H9 (cell line): ENCODE measurements at regions not wholly inside any gene's neighbourhood (a gene's known extent, or its start where the extent isn't known, plus 50 kb on each side); places are given as distances from the start of the nearest gene placed in this dataset.

Source experiments
- DNase-seq: peaks from one replicate; pipeline ENCODE4 v3.0.0-alpha.2; 2017
- H2AFZ ChIP-seq: one replicate; pipeline ENCODE4 v1.6.1; 2013; ENCODE audit warnings: mild to moderate bottlenecking, low read length, control low read depth, moderate library complexity
- H2AK5ac ChIP-seq: 2 replicates; pipeline ENCODE4 v1.6.1; 2013; ENCODE audit warnings: low read length, control low read depth, mixed read lengths; ENCODE audit not compliant: insufficient read length
- H2BK120ac ChIP-seq: one replicate; pipeline ENCODE4 v1.6.1; 2013; ENCODE audit warnings: low read depth, mild to moderate bottlenecking, low read length, control low read depth, inconsistent platforms; ENCODE audit not compliant: poor library complexity, severe bottlenecking
- H2BK12ac ChIP-seq: 2 replicates; pipeline ENCODE4 v1.6.1; 2013; ENCODE audit warnings: low read length, control low read depth, mixed read lengths, low read depth; ENCODE audit not compliant: insufficient read length
- H2BK15ac ChIP-seq: 2 replicates; pipeline ENCODE4 v1.6.1; 2013; ENCODE audit warnings: low read depth, low read length, control low read depth
- H2BK20ac ChIP-seq: one replicate; pipeline ENCODE4 v1.6.1; 2013; ENCODE audit warnings: low read depth, mild to moderate bottlenecking, low read length, control low read depth, inconsistent platforms; ENCODE audit not compliant: poor library complexity, severe bottlenecking
- H2BK5ac ChIP-seq: 2 replicates; pipeline ENCODE4 v1.6.1; 2013; ENCODE audit warnings: low read length, control low read depth, mixed read lengths; ENCODE audit not compliant: insufficient read length
- H3K14ac ChIP-seq: 2 replicates; pipeline ENCODE4 v1.6.1; 2013; ENCODE audit warnings: low read length, control low read depth; ENCODE audit not compliant: insufficient read depth
- H3K18ac ChIP-seq: 2 replicates; pipeline ENCODE4 v1.6.1; 2013; ENCODE audit warnings: low read depth, mild to moderate bottlenecking, mixed read lengths, low read length, control low read depth; ENCODE audit not compliant: insufficient read length
- H3K23ac ChIP-seq: 2 replicates; pipeline ENCODE4 v1.6.1; 2013; ENCODE audit warnings: low read length, control low read depth, mixed read lengths, low read depth; ENCODE audit not compliant: insufficient read length
- H3K23me2 ChIP-seq: 2 replicates; pipeline ENCODE4 v1.6.1; 2013; ENCODE audit warnings: low read depth, mild to moderate bottlenecking, mixed read lengths, low read length, control low read depth; ENCODE audit not compliant: insufficient read length, poor library complexity, severe bottlenecking
- H3K27ac ChIP-seq: 2 replicates; pipeline ENCODE4 v1.5.1; 2013; ENCODE audit warnings: low read length, control low read depth, mixed read lengths, low read depth; ENCODE audit not compliant: insufficient read length
- H3K27me3 ChIP-seq: 2 replicates; pipeline ENCODE4 v1.6.1; 2013; ENCODE audit warnings: low read length, control low read depth, inconsistent platforms; ENCODE audit not compliant: insufficient read depth
- H3K4ac ChIP-seq: 2 replicates; pipeline ENCODE4 v1.6.1; 2013; ENCODE audit warnings: low read depth, mild to moderate bottlenecking, control low read depth, inconsistent platforms, low read length, moderate library complexity
- H3K4me1 ChIP-seq: 2 replicates; pipeline ENCODE4 v1.6.1; 2013; ENCODE audit warnings: low read length, control low read depth, inconsistent platforms; ENCODE audit not compliant: insufficient read depth
- H3K4me2 ChIP-seq: 2 replicates; pipeline ENCODE4 v1.6.1; 2013; ENCODE audit warnings: low read length, control low read depth, mixed read lengths; ENCODE audit not compliant: insufficient read length, insufficient read depth
- H3K56ac ChIP-seq: 2 replicates; pipeline ENCODE4 v1.6.1; 2013; ENCODE audit warnings: low read depth, mild to moderate bottlenecking, mixed read lengths, low read length, control low read depth; ENCODE audit not compliant: insufficient read length
- H3K79me1 ChIP-seq: 2 replicates; pipeline ENCODE4 v1.6.1; 2013; ENCODE audit warnings: low read depth, mild to moderate bottlenecking, moderate library complexity, low read length, control low read depth, inconsistent platforms; ENCODE audit not compliant: insufficient read depth, poor library complexity, severe bottlenecking
- H3K79me2 ChIP-seq: 2 replicates; pipeline ENCODE4 v1.6.1; 2013; ENCODE audit warnings: low read length, control low read depth, inconsistent platforms; ENCODE audit not compliant: insufficient read depth
- H3K9ac ChIP-seq: 2 replicates; pipeline ENCODE4 v1.6.1; 2013; ENCODE audit warnings: low read length, control low read depth, mixed read lengths; ENCODE audit not compliant: insufficient read length; ENCODE audit errors: extremely low read depth
- H3K9me3 ChIP-seq: one replicate; pipeline ENCODE4 v1.6.1; 2013; ENCODE audit warnings: low read depth, low read length, inconsistent platforms; ENCODE audit not compliant: control insufficient read depth
- H3T11ph ChIP-seq: one replicate; pipeline ENCODE4 v1.6.1; 2013; ENCODE audit warnings: mild to moderate bottlenecking, low read length, control low read depth, inconsistent platforms
- H4K20me1 ChIP-seq: one replicate; pipeline ENCODE4 v1.6.1; 2013; ENCODE audit not compliant: control insufficient read depth, insufficient read length, insufficient read depth
- H4K5ac ChIP-seq: 2 replicates; pipeline ENCODE4 v1.6.1; 2013; ENCODE audit warnings: low read depth, mild to moderate bottlenecking, mixed read lengths, low read length, control low read depth; ENCODE audit not compliant: insufficient read length
- H4K8ac ChIP-seq: replicated peaks from 2 replicates; pipeline ENCODE4 v1.6.1; 2013; ENCODE audit warnings: low read length, control low read depth, mixed read lengths, low read depth; ENCODE audit not compliant: insufficient read length
- H4K91ac ChIP-seq: 2 replicates; pipeline ENCODE4 v1.6.1; 2013; ENCODE audit warnings: low read depth, mild to moderate bottlenecking, moderate library complexity, mixed read lengths, low read length, control low read depth; ENCODE audit not compliant: insufficient read length
- H3K27ac Mint-ChIP-seq, 3 experiments: 2 replicates in 2 of 3; 3 replicates in 1 of 3; pipeline ENCODE4 v1.8.0; 2020 to 2021; ENCODE audit warnings: mixed read lengths in 3 of 3, mild to moderate bottlenecking in 1 of 3, moderate library complexity in 1 of 3
- H3K27me3 Mint-ChIP-seq: 2 replicates; pipeline ENCODE4 v1.8.0; 2021; ENCODE audit warnings: low read depth, mild to moderate bottlenecking, moderate library complexity, mixed read lengths
- H3K36me3 Mint-ChIP-seq, 3 experiments: 2 replicates in 2 of 3; 3 replicates in 1 of 3; pipeline ENCODE4 v1.8.0; 2020 to 2021; ENCODE audit warnings: low read depth in 3 of 3, mixed read lengths in 3 of 3; ENCODE audit not compliant: insufficient read depth in 1 of 3
- H3K4me1 Mint-ChIP-seq, 2 experiments: 2 replicates each; pipeline ENCODE4 v1.8.0; 2020; ENCODE audit warnings: mixed read lengths in 2 of 2
- H3K4me3 Mint-ChIP-seq, 2 experiments: 2 replicates in 1 of 2; 3 replicates in 1 of 2; pipeline ENCODE4 v1.8.0; 2020 to 2021; ENCODE audit warnings: mild to moderate bottlenecking in 2 of 2, mixed read lengths in 2 of 2, moderate library complexity in 1 of 2
- H3K9me3 Mint-ChIP-seq, 2 experiments: 2 replicates in 1 of 2; 3 replicates in 1 of 2; pipeline ENCODE4 v1.8.0; 2020; ENCODE audit warnings: mild to moderate bottlenecking in 2 of 2, mixed read lengths in 2 of 2, moderate library complexity in 1 of 2
- WGBS: extraction: QIAGEN DNeasy Blood & Tissue Kit; methylation state at CpG from one replicate; pipeline ENCODE4 v1.1.7; 2013; ENCODE audit warnings: missing lambda C conversion rate, low lambda C conversion rate, mixed read lengths; ENCODE audit not compliant: insufficient read length; ENCODE audit errors: extremely low coverage; 5-methylcytosine and 5-hydroxymethylcytosine counted together
- TF ChIP-seq, protein P1 (sequence below): fragments of 200-600 bp; sonication (generic); conservative IDR thresholded peaks from 3 replicates; pipeline ENCODE4 v1.8.0; 2021; ENCODE audit warnings: antibody characterized with exemption, mild to moderate bottlenecking

- H3K4me1 Mint-ChIP-seq = peaks cover 0 to 2% of the 10 kb centered on the region in 2 experiments; a peak in 1 of 4 replicates
- Histone ChIP-seq H3K9ac (no peak overlapping the region), H2AK5ac (no peak overlapping the region), H4K5ac (no peak overlapping the region), H4K91ac (no peak overlapping the region), H3K9me3 (no peaks in the 10 kb centered on the region), H3K23ac (no peak overlapping the region), H2AFZ (no peak overlapping the region), H3K27me3 (no peaks in the 10 kb centered on the region), H2BK15ac (no peak overlapping the region), H2BK20ac (no peak overlapping the region), H3K4me2 (no peak overlapping the region), H2BK5ac (no peak overlapping the region), H3K56ac (no peak overlapping the region), H3K23me2 (no peaks in the 10 kb centered on the region), H2BK12ac (no peak overlapping the region), H3T11ph (no peak overlapping the region), H3K4me1 (no peaks in the 10 kb centered on the region), H4K8ac (no peak overlapping the region), H3K14ac (no peak overlapping the region), H3K18ac (no peak overlapping the region), H4K20me1 (no peaks in the 10 kb centered on the region), H3K79me1 (no peaks in the 10 kb centered on the region), H3K79me2 (no peaks in the 10 kb centered on the region), H3K4ac (no peak overlapping the region), H3K27ac (no peak overlapping the region), H2BK120ac (no peak overlapping the region)
- no peak overlapping the region for H3K27ac Mint-ChIP-seq
- DNase-seq = no peak
- H3K36me3 Mint-ChIP-seq = no peaks in the 10 kb centered on the region
- no CpG with 5 or more reads among the region's 3 CpGs for WGBS
- H3K4me3 Mint-ChIP-seq = no peak overlapping the region
- TF ChIP-seq, protein P1, sequence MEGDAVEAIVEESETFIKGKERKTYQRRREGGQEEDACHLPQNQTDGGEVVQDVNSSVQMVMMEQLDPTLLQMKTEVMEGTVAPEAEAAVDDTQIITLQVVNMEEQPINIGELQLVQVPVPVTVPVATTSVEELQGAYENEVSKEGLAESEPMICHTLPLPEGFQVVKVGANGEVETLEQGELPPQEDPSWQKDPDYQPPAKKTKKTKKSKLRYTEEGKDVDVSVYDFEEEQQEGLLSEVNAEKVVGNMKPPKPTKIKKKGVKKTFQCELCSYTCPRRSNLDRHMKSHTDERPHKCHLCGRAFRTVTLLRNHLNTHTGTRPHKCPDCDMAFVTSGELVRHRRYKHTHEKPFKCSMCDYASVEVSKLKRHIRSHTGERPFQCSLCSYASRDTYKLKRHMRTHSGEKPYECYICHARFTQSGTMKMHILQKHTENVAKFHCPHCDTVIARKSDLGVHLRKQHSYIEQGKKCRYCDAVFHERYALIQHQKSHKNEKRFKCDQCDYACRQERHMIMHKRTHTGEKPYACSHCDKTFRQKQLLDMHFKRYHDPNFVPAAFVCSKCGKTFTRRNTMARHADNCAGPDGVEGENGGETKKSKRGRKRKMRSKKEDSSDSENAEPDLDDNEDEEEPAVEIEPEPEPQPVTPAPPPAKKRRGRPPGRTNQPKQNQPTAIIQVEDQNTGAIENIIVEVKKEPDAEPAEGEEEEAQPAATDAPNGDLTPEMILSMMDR = no peak
- H3K9me3 Mint-ChIP-seq = no peaks in the 10 kb centered on the region
- H3K27me3 Mint-ChIP-seq = no peaks in the 10 kb centered on the region
Measured at GRCh38 chr10:60621018-60621417, 157.3 kb upstream of the CDK1 start.
